IPS-20b (cell line): ENCODE measurements at regions not wholly inside any gene's neighbourhood (a gene's known extent, or its start where the extent isn't known, plus 50 kb on each side); places are given as distances from the start of the nearest gene placed in this dataset.
"Not testable (repeated sequence)": the region's sequence is repeated elsewhere in the genome, so short reads cannot be mapped to it uniquely, and the experiment has no call there.

Source experiments
- H3K27ac ChIP-seq: one replicate; pipeline ENCODE4 v1.5.1; 2013; ENCODE audit warnings: low read length
- H3K27me3 ChIP-seq: 2 replicates; pipeline ENCODE4 v1.6.1; 2013; ENCODE audit warnings: mild to moderate bottlenecking, low read length, inconsistent platforms; ENCODE audit not compliant: insufficient read depth
- H3K36me3 ChIP-seq: 2 replicates; pipeline ENCODE4 v1.6.1; 2013; ENCODE audit warnings: low read depth, mild to moderate bottlenecking, inconsistent platforms, low read length, moderate library complexity; ENCODE audit not compliant: insufficient read depth
- H3K4me1 ChIP-seq: 2 replicates; pipeline ENCODE4 v1.6.1; 2013; ENCODE audit warnings: mild to moderate bottlenecking, control low read depth, inconsistent platforms, low read length, moderate library complexity; ENCODE audit not compliant: insufficient read depth
- H3K4me3 ChIP-seq: 2 replicates; pipeline ENCODE4 v1.5.1; 2013; ENCODE audit warnings: mild to moderate bottlenecking, low read length, inconsistent platforms
- H3K9ac ChIP-seq: 2 replicates; pipeline ENCODE4 v1.6.1; 2013; ENCODE audit warnings: low read depth, mild to moderate bottlenecking, inconsistent platforms, low read length, moderate library complexity
- H3K9me3 ChIP-seq: 2 replicates; pipeline ENCODE4 v1.6.1; 2013; ENCODE audit warnings: mild to moderate bottlenecking, low read depth, low read length, inconsistent platforms; ENCODE audit not compliant: insufficient read depth

DNA sequence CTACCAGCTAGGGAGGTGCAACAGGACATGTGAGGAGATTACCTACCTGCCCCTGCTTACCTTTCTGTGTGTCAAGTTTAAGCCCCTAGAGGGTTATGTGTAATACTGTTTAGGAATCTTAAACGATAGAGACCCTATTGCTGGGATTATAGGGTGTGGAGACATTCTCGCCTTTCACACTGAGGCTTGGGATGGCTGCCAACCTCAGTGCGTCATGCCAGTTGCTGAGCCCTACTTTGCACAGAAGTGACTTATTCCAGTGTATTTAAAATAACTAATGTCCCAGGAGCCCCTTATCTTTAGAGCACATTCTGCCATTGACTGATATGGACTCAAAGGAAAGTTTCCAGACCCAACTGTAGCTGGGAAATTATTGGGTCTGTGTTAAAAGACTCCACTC, 76.6 kb upstream of the XPA start:
- Histone ChIP-seq H3K27ac (no peak overlapping the region), H3K4me3 (no peak overlapping the region), H3K4me1 (peaks cover 7% of the 10 kb centered on the region; the same call in 1 of the 2 replicates), H3K9me3 (peaks cover 5% of the 10 kb centered on the region), H3K9ac (no peak overlapping the region), H3K36me3 (no peaks in the 10 kb centered on the region), H3K27me3 (peaks cover 29% of the 10 kb centered on the region)

- Histone ChIP-seq H3K4me1 (peaks cover 7% of the 10 kb centered on the region; the same call in 1 of the 2 replicates), H3K27me3 (peaks cover 29% of the 10 kb centered on the region), H3K36me3 (no peaks in the 10 kb centered on the region), H3K9me3 (peaks cover 14% of the 10 kb centered on the region), H3K4me3 (no peak overlapping the region), H3K9ac (no peak overlapping the region), H3K27ac (no peak overlapping the region)
Observed at GRCh38 chr9:97774673-97775072, 77.5 kb upstream of the XPA start.

DNA sequence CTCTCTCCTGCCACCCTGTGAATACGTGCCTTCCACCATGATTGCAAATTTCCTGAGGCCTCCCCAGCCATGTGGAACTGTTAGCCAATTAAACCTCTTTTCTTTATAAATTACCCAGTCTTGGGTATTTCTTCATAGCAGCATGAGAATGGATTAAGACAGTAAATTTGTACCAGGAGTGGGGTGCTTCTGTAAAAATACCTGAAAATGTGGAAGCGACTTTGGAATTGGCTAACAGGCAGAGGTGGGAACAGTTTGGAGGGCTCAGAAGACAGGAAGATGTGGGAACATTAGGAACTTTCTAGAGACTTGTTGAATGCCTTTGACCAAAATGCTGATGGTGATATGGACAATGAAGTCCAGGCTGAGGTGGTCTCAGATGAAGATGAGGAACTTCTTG, 74.3 kb upstream of the FOXE1 start:
- H3K27me3 ChIP-seq, H3K4me1 ChIP-seq, H3K9ac ChIP-seq, H3K4me3 ChIP-seq, H3K27ac ChIP-seq, H3K36me3 ChIP-seq: not testable (repeated sequence)
- H3K9me3 ChIP-seq, result peaks cover 18% of the 10 kb centered on the region

DNA sequence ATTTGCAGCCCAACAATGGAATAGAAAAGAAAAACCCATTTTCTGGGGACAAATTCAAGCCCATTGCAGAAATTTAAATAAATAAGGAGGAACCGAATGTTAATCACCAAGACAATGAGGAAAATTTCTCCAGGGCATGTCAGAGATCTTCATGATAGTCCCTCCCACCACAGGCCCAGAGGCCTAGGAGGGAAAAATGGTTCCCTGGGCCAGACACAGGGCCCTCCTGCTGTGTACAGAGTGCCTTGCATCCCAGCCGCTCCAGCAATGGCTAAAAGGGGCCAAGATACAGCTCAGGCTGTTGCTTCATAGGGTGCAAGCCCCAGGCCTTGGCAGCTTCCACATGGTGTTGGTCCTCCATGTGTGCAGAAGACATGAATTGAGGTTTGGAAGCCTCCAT, 73.4 kb upstream of the FOXE1 start:
- Histone ChIP-seq H3K4me3 (no peak overlapping the region), H3K9ac (no peak overlapping the region), H3K4me1 (no peaks in the 10 kb centered on the region), H3K27ac (no peak overlapping the region), H3K36me3 (no peaks in the 10 kb centered on the region), H3K9me3 (peaks cover 18% of the 10 kb centered on the region), H3K27me3 (no peaks in the 10 kb centered on the region)

GRCh38 chr9:97781902-97782301, 71.1 kb upstream of the FOXE1 start:
- Histone ChIP-seq H3K4me1 (no peaks in the 10 kb centered on the region; the same call in 1 of the 2 replicates), H3K36me3 (no peaks in the 10 kb centered on the region), H3K27me3 (no peaks in the 10 kb centered on the region), H3K27ac (no peak overlapping the region), H3K9ac (no peak overlapping the region), H3K9me3 (peaks cover 18% of the 10 kb centered on the region), H3K4me3 (no peak overlapping the region)

- H3K4me1 ChIP-seq, result no peaks in the 10 kb centered on the region; the same call in 1 of the 2 replicates
- no peak overlapping the region for H3K9ac ChIP-seq
- no peaks in the 10 kb centered on the region for H3K36me3 ChIP-seq
- no peaks in the 10 kb centered on the region for H3K9me3 ChIP-seq
- no peak overlapping the region for H3K27ac ChIP-seq
- H3K27me3 ChIP-seq, result no peaks in the 10 kb centered on the region; the same call in 1 of the 2 replicates
- no peak overlapping the region for H3K4me3 ChIP-seq
Observed at GRCh38 chr9:97786341-97786740, 66.7 kb upstream of the FOXE1 start.

DNA sequence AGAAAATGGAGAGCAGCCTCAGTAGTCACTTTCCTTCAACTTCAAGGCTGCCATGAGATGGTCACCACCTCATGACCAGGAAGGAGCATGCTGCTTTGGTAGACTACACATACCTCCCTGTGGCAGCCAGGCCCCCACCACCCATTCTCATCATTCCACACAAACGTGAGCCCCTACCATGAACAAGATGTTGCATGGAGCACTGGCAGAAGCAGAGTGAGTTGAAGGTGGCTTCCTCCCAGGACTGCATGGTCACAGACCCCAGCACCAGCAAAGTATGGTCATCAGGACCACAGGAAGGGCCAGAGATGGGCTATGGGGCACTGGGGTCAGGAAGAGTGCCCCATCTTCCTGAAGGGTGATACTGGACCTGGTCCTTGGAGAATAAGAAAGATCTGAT, 65.5 kb upstream of the FOXE1 start:
- H3K9me3 ChIP-seq, result no peaks in the 10 kb centered on the region

DNA sequence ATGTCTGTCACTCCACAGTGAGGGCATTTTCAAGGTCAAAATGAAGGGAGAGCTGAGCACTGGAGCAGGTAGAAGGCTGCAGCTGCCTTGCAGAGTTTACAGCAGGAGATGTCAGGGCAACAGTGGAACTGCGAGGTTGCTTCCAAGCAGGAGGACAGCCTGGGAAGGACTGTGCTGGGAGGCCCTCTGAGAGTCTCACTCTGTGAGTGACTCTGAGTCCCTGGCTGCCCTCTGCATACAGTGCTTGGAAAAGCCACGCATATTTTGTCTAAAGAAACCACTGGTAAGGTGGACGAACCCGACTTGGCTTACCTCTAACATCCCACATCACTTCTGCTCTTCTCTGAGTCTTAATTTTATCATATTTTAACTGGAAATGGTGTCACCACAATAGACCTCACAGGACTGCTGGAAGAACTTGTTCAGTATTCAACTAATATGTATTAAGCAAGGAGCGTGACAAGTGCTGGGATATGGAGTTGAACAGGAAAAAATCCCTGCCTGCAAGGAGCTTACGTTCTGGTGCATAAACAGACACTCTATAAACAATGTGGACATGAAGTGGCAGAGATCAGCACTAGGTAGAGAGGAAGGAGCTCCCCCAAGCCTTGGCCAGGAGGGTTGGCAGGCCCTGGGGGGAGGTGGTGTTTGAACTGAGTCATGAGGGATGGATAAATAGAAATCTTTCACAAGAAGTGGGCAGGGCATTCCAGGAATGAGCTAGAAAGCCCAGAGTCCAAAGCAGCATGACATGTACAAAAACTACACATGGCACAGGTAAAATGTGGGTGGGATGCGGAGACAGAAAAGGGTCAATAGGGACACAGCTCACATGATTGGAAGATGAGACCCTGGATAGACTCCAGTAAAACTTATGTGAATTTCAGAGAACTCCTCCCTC, 64.0 kb upstream of the FOXE1 start:
- Histone ChIP-seq H3K9ac (no peak overlapping the region), H3K4me3 (no peak overlapping the region), H3K9me3 (no peaks in the 10 kb centered on the region), H3K27me3 (peaks cover 4% of the 10 kb centered on the region; the same call in 1 of the 2 replicates), H3K4me1 (no peaks in the 10 kb centered on the region; the same call in 1 of the 2 replicates), H3K27ac (no peak overlapping the region), H3K36me3 (no peaks in the 10 kb centered on the region)

More for the DNA sequence above, 65.5 kb upstream of the FOXE1 start:
- Histone ChIP-seq H3K9ac (no peak overlapping the region), H3K4me3 (no peak overlapping the region), H3K36me3 (no peaks in the 10 kb centered on the region), H3K4me1 (no peaks in the 10 kb centered on the region; the same call in 1 of the 2 replicates), H3K27ac (no peak overlapping the region), H3K27me3 (peaks cover 3% of the 10 kb centered on the region; the same call in 1 of the 2 replicates)

GRCh38 chr9:97790542-97790941, 62.5 kb upstream of the FOXE1 start:
- peaks cover 3% of the 10 kb centered on the region; the same call in 1 of the 2 replicates for H3K9me3 ChIP-seq
- no peaks in the 10 kb centered on the region; the same call in 1 of the 2 replicates for H3K4me1 ChIP-seq
- no peak overlapping the region for H3K9ac ChIP-seq
- H3K27me3 ChIP-seq, result peaks cover 4% of the 10 kb centered on the region; the same call in 1 of the 2 replicates
- no peak overlapping the region for H3K4me3 ChIP-seq
- no peaks in the 10 kb centered on the region for H3K36me3 ChIP-seq
- no peak overlapping the region for H3K27ac ChIP-seq

GRCh38 chr9:97791542-97791941, 61.5 kb upstream of the FOXE1 start:
- no peaks in the 10 kb centered on the region; the same call in 1 of the 2 replicates for H3K4me1 ChIP-seq
- no peak overlapping the region for H3K4me3 ChIP-seq
- no peaks in the 10 kb centered on the region for H3K36me3 ChIP-seq
- H3K9me3 ChIP-seq, result peaks cover 6% of the 10 kb centered on the region; the same call in 1 of the 2 replicates
- no peak overlapping the region for H3K9ac ChIP-seq
- peaks cover 4% of the 10 kb centered on the region; the same call in 1 of the 2 replicates for H3K27me3 ChIP-seq
- H3K27ac ChIP-seq, result no peak overlapping the region

DNA sequence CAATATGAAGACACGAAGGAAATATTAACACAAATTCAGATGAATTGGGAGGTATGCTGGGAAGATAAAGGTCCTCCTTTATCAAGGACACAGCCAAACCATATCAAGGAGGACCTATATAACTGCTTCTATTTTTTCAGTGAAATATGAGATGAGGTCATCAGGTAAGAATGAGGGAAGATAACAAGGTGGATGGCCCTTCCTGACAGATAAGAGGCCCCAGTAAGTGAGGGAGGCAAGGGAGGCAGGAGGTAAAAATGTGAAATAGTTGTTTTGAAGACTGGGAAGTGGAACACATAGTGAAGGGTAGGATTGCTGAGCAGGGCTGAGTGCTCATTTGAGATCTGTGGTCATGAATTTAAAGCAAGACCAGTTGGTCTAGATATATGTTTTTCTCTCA, 60.0 kb upstream of the FOXE1 start:
- no peak overlapping the region for H3K27ac ChIP-seq
- H3K9me3 ChIP-seq, result peaks cover 6% of the 10 kb centered on the region; the same call in 1 of the 2 replicates
- H3K27me3 ChIP-seq, result peaks cover 4% of the 10 kb centered on the region; the same call in 1 of the 2 replicates
- no peaks in the 10 kb centered on the region for H3K36me3 ChIP-seq
- no peak overlapping the region for H3K9ac ChIP-seq
- no peak overlapping the region for H3K4me3 ChIP-seq
- no peaks in the 10 kb centered on the region for H3K4me1 ChIP-seq

DNA sequence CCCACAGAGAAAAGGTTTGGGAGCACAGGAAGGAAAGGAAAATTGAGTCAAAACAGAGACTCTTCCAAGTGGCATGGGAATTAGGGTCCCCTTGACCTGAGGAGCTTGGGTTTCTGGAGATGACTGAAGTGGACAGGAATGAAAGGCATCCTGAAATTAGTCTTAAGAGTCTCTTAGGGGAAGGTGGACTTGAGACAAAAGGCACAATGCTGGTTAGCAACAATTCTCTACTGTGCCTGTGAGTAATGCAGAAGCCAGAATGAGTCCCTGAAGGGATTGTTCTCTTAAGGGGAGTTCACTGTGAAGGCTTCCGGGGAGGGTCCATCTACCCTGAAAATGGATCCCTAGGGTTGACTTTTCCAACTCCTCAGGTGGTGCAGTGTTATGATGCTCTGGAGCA, 58.4 kb upstream of the FOXE1 start:
- Histone ChIP-seq H3K4me1 (no peaks in the 10 kb centered on the region), H3K36me3 (no peaks in the 10 kb centered on the region), H3K9ac (no peak overlapping the region), H3K4me3 (no peak overlapping the region), H3K9me3 (peaks cover 6% of the 10 kb centered on the region; the same call in 1 of the 2 replicates), H3K27ac (no peak overlapping the region), H3K27me3 (peaks cover 4% of the 10 kb centered on the region; the same call in 1 of the 2 replicates)
